A172 (cell line): ENCODE measurements at regions not wholly inside any gene's neighbourhood (a gene's known extent, or its start where the extent isn't known, plus 50 kb on each side); places are given as distances from the start of the nearest gene placed in this dataset.
"Not testable (repeated sequence)": the region's sequence is repeated elsewhere in the genome, so short reads cannot be mapped to it uniquely, and the experiment has no call there.

Experiments used
- DNase-seq: peaks from one replicate; pipeline ENCODE4 v3.0.0-alpha.2; 2015; ENCODE audit warnings: low spot score

- DNase-seq = no peak
Observed at GRCh38 chr2:81073412-81073811, 768.9 kb upstream of the LRRTM1 start.

- DNase-seq = no peak
Observed at GRCh38 chr2:81068144-81068543, 763.6 kb upstream of the LRRTM1 start.

- DNase-seq = no peak
Observed at GRCh38 chr2:81061016-81061415, 756.5 kb upstream of the LRRTM1 start.

GRCh38 chr2:81050580-81051095, 746.1 kb upstream of the LRRTM1 start:
- DNase-seq = no peak

GRCh38 chr2:81043681-81044080, 739.1 kb upstream of the LRRTM1 start:
- DNase-seq = no peak

GRCh38 chr2:81007104-81007503, 702.6 kb upstream of the LRRTM1 start:
- no peak for DNase-seq

GRCh38 chr2:81002906-81003305, 698.4 kb upstream of the LRRTM1 start:
- no peak for DNase-seq

GRCh38 chr2:80987466-80987865, 682.9 kb upstream of the LRRTM1 start:
- DNase-seq = no peak

- DNase-seq = no peak
Observed at GRCh38 chr2:80969900-80970299, 665.3 kb upstream of the LRRTM1 start.

- DNase-seq = no peak
Observed at GRCh38 chr2:80968450-80968849, 663.9 kb upstream of the LRRTM1 start.

GRCh38 chr2:80947601-80948130, 643.1 kb upstream of the LRRTM1 start:
- DNase-seq = no peak

- DNase-seq = no peak
Observed at GRCh38 chr2:80943487-80943886, 638.9 kb upstream of the LRRTM1 start.

GRCh38 chr2:80942766-80943165, 638.2 kb upstream of the LRRTM1 start:
- no peak for DNase-seq

- DNase-seq = no peak
Observed at GRCh38 chr2:80938463-80938862, 633.9 kb upstream of the LRRTM1 start.

GRCh38 chr2:80931820-80932219, 627.3 kb upstream of the LRRTM1 start:
- DNase-seq = not testable (repeated sequence)

- DNase-seq = no peak
Observed at GRCh38 chr2:80930777-80931176, 626.2 kb upstream of the LRRTM1 start.

- DNase-seq = no peak
Observed at GRCh38 chr2:80926168-80926567, 621.6 kb upstream of the LRRTM1 start.

- no peak for DNase-seq
Observed at GRCh38 chr2:80896576-80896975, 592.0 kb upstream of the LRRTM1 start.

GRCh38 chr2:80894486-80894885, 589.9 kb upstream of the LRRTM1 start:
- no peak for DNase-seq

GRCh38 chr2:80893711-80894110, 589.2 kb upstream of the LRRTM1 start:
- DNase-seq = no peak

GRCh38 chr2:80889009-80889408, 584.5 kb upstream of the LRRTM1 start:
- DNase-seq = no peak

GRCh38 chr2:80887841-80888378, 583.4 kb upstream of the LRRTM1 start:
- no peak for DNase-seq

GRCh38 chr2:80874374-80874773, 569.8 kb upstream of the LRRTM1 start:
- DNase-seq = no peak

GRCh38 chr2:80869858-80870438, 565.4 kb upstream of the LRRTM1 start:
- no peak for DNase-seq
